SK-N-SH (cell line): ENCODE measurements at regions not wholly inside any gene's neighbourhood (a gene's known extent, or its start where the extent isn't known, plus 50 kb on each side); places are given as distances from the start of the nearest gene placed in this dataset.

Experiments
- CTCF ChIA-PET: fragments of 300-600, 350-600 bp; formaldehyde crosslinking; extraction: SDS; loops from one replicate; lab custom pipeline; 2021; lab: Yijun Ruan, JAX
- POLR2A ChIA-PET: fragments of 350-600 bp; sonication (Branson Sonifier 250); formaldehyde crosslinking; extraction: SDS; loops from one replicate; lab custom pipeline; 2020; ENCODE audit warnings: antibody characterized with exemption, inconsistent platforms; lab: Yijun Ruan, JAX
- DNase-seq: peaks from one replicate; pipeline ENCODE4 v3.0.0; 2012
- H2AFZ ChIP-seq: fragments of 200-600 bp; sonication (generic); 2 replicates; pipeline ENCODE4 v1.8.1; 2016; ENCODE audit warnings: antibody characterized with exemption, mild to moderate bottlenecking, low read depth
- H3F3A ChIP-seq: fragments of 200-600 bp; sonication (generic); replicated peaks from 2 replicates; pipeline ENCODE3; 2016; ENCODE audit warnings: antibody characterized with exemption, mild to moderate bottlenecking; ENCODE audit not compliant: insufficient read depth
- H3K27ac ChIP-seq, 2 experiments: fragments of 200-500 bp in 1 of 2; fragments of 200-600 bp in 1 of 2; sonication (Bioruptor generic) in 1 of 2; sonication (generic), shearing (Covaris generic) in 1 of 2; 2 replicates each; pipeline versions ENCODE4 v1.5.1 to v1.6.1; 2014 to 2016; ENCODE audit warnings: low read depth in 2 of 2, inconsistent platforms in 1 of 2, low read length in 1 of 2, mild to moderate bottlenecking in 1 of 2, mixed read lengths in 1 of 2
- H3K27me3 ChIP-seq: fragments of 200-600 bp; sonication (generic), shearing (Covaris generic); 2 replicates; pipeline ENCODE4 v1.6.1; 2016; ENCODE audit warnings: mixed run types; ENCODE audit not compliant: insufficient read depth
- H3K36me3 ChIP-seq, 2 experiments: fragments of 200-500 bp in 1 of 2; fragments of 200-600 bp in 1 of 2; sonication (Bioruptor generic) in 1 of 2; sonication (generic) in 1 of 2; replicated peaks in 1 of 2; 2 replicates each; pipeline versions ENCODE3 to v1.5.1; 2014 to 2016; ENCODE audit warnings: low read length in 1 of 2, mild to moderate bottlenecking in 1 of 2; ENCODE audit not compliant: insufficient read depth in 2 of 2, control insufficient read depth in 1 of 2
- H3K4me1 ChIP-seq, 2 experiments: fragments of 200-500 bp in 1 of 2; fragments of 200-600 bp in 1 of 2; sonication (Bioruptor generic) in 1 of 2; sonication (generic), shearing (Covaris generic) in 1 of 2; 2 replicates each; pipeline versions ENCODE4 v1.5.1 to v1.6.1; 2014 to 2016; ENCODE audit warnings: low read depth in 1 of 2, low read length in 1 of 2, mixed run types in 1 of 2; ENCODE audit not compliant: insufficient read depth in 2 of 2, control insufficient read depth in 1 of 2
- H3K4me2 ChIP-seq: fragments of 200-600 bp; sonication (generic), shearing (Covaris generic); 2 replicates; pipeline ENCODE4 v1.6.1; 2017; ENCODE audit warnings: mixed run types
- H3K4me3 ChIP-seq, 2 experiments: fragments of 200-500 bp in 1 of 2; fragments of 200-600 bp in 1 of 2; sonication (Bioruptor generic) in 1 of 2; sonication (generic), shearing (Covaris generic) in 1 of 2; 2 replicates each; pipeline versions ENCODE4 v1.5.1 to v1.8.1; 2014 to 2016; ENCODE audit warnings: low read depth in 2 of 2, inconsistent platforms in 1 of 2, low read length in 1 of 2, mild to moderate bottlenecking in 1 of 2, mixed read lengths in 1 of 2, moderate library complexity in 1 of 2
- H3K79me2 ChIP-seq: fragments of 200-600 bp; sonication (generic); 2 replicates; pipeline ENCODE4 v1.8.1; 2017; ENCODE audit warnings: mild to moderate bottlenecking; ENCODE audit not compliant: insufficient read depth
- H3K9ac ChIP-seq: fragments of 200-600 bp; sonication (generic); 2 replicates; pipeline ENCODE4 v1.6.1; 2017; ENCODE audit warnings: mixed run types
- H3K9me2 ChIP-seq: fragments of 200-600 bp; sonication (generic); 2 replicates; pipeline ENCODE4 v1.6.1; 2017; ENCODE audit warnings: mixed run types
- H3K9me3 ChIP-seq: fragments of 200-600 bp; sonication (generic); 2 replicates; pipeline ENCODE4 v1.6.1; 2017; ENCODE audit warnings: mixed run types, mild to moderate bottlenecking, moderate library complexity
- H4K20me1 ChIP-seq: fragments of 200-600 bp; sonication (generic); 2 replicates; pipeline ENCODE4 v1.6.1; 2017; ENCODE audit warnings: mild to moderate bottlenecking, mixed run types; ENCODE audit not compliant: insufficient read depth
- CHD2 ChIP-seq: fragments of 150-350 bp; IDR thresholded peaks from 2 replicates; pipeline ENCODE4 v1.6.1; 2018; ENCODE audit warnings: low read length; ENCODE audit not compliant: partially characterized antibody
- ELF1 ChIP-seq: IDR thresholded peaks from 2 replicates; pipeline ENCODE4 v1.4.0; 2012
- EP300 ChIP-seq, 2 experiments: IDR thresholded peaks; 2 replicates each; pipeline versions ENCODE4 v1.4.0 to v1.6.1; 2012; ENCODE audit warnings: borderline replicate concordance in 1 of 2, low read depth in 1 of 2, low read length in 1 of 2
- EZH2phosphoT487 ChIP-seq: fragments of 200-600 bp; sonication (generic); IDR thresholded peaks from 2 replicates; pipeline ENCODE4 v1.6.1; 2017; ENCODE audit warnings: low read depth, mixed run types, mild to moderate bottlenecking, antibody characterized with exemption, moderate library complexity, borderline replicate concordance
- FOSL2 ChIP-seq: IDR thresholded peaks from 2 replicates; pipeline ENCODE4 v1.4.0; 2012; ENCODE audit warnings: low read depth, mild to moderate bottlenecking, moderate library complexity, borderline replicate concordance
- FOXJ3 ChIP-seq: sonication (generic); formaldehyde crosslinking; IDR thresholded peaks from 2 replicates; pipeline ENCODE4 v1.5.1; 2020; ENCODE audit warnings: mild to moderate bottlenecking, missing genetic modification reagents
- FOXM1 ChIP-seq: IDR thresholded peaks from 2 replicates; pipeline ENCODE4 v1.4.0; 2012; ENCODE audit warnings: low read depth, mild to moderate bottlenecking
- IRF3 ChIP-seq: fragments of 150-350 bp; IDR thresholded peaks from 2 replicates; pipeline ENCODE4 v1.6.1; 2016; ENCODE audit warnings: mild to moderate bottlenecking, low read depth, low read length
- JUND ChIP-seq: IDR thresholded peaks from 2 replicates; pipeline ENCODE4 v1.4.0; 2012
- MAX ChIP-seq: IDR thresholded peaks from 2 replicates; pipeline ENCODE4 v1.4.0; 2012; ENCODE audit warnings: low read depth
- NRF1 ChIP-seq: IDR thresholded peaks from 2 replicates; pipeline ENCODE4 v1.6.1; 2012; ENCODE audit warnings: low read depth, mild to moderate bottlenecking, low read length
- PBX3 ChIP-seq: IDR thresholded peaks from 2 replicates; pipeline ENCODE4; 2012
- RAD21 ChIP-seq: IDR thresholded peaks from 2 replicates; pipeline ENCODE4 v1.6.1; 2012; ENCODE audit warnings: mild to moderate bottlenecking, low read length
- REST ChIP-seq: IDR thresholded peaks from 2 replicates; pipeline ENCODE4 v1.6.1; 2012; ENCODE audit warnings: mild to moderate bottlenecking, low read depth, low read length, moderate library complexity
- RFX5 ChIP-seq: IDR thresholded peaks from 2 replicates; pipeline ENCODE4 v1.6.1; 2012; ENCODE audit warnings: mild to moderate bottlenecking, improper control_type of control experiment, low read length
- RXRA ChIP-seq: IDR thresholded peaks from 2 replicates; pipeline ENCODE4 v1.4.0; 2012; ENCODE audit warnings: low read depth, mild to moderate bottlenecking, borderline replicate concordance
- SMC3 ChIP-seq: IDR thresholded peaks from 2 replicates; pipeline ENCODE4 v1.6.1; 2012; ENCODE audit warnings: low read depth, low read length, improper control_type of control experiment
- TAF1 ChIP-seq: IDR thresholded peaks from 2 replicates; pipeline ENCODE4 v1.6.1; 2012; ENCODE audit warnings: low read depth, mild to moderate bottlenecking, low read length, moderate library complexity, borderline replicate concordance
- TCF12 ChIP-seq: IDR thresholded peaks from 2 replicates; pipeline ENCODE4 v1.4.0; 2012
- TEAD4 ChIP-seq: IDR thresholded peaks from 2 replicates; pipeline ENCODE4 v1.4.0; 2012; ENCODE audit warnings: mild to moderate bottlenecking, borderline replicate concordance; ENCODE audit not compliant: insufficient read depth
- USF1 ChIP-seq: IDR thresholded peaks from 2 replicates; pipeline ENCODE4 v1.4.0; 2012; ENCODE audit warnings: low read depth, borderline replicate concordance
- USF2 ChIP-seq: fragments of 150-350 bp; IDR thresholded peaks from 2 replicates; pipeline ENCODE4 v1.6.1; 2017; ENCODE audit warnings: antibody characterized with exemption, low read length, low read depth, borderline replicate concordance
- YY1 ChIP-seq: IDR thresholded peaks from 2 replicates; pipeline ENCODE4 v1.4.0; 2012; ENCODE audit warnings: low read depth, mild to moderate bottlenecking
- WGBS: methylation state at CpG from one replicate; pipeline ENCODE4 v1.1.6; 2017; ENCODE audit warnings: low lambda C conversion rate; 5-methylcytosine and 5-hydroxymethylcytosine counted together

GRCh38 chr4:45939056-45939455, 184.8 kb downstream of the GABRG1 start:
- Histone ChIP-seq H3K27me3 (no peaks in the 10 kb centered on the region), H3K9ac (no peak overlapping the region), H2AFZ (no peak overlapping the region), H3K4me2 (no peak overlapping the region), H3K9me2 (no peaks in the 10 kb centered on the region), H3K79me2 (no peaks in the 10 kb centered on the region), H4K20me1 (no peaks in the 10 kb centered on the region), H3K27ac (no peak overlapping the region), H3K4me1 (no peaks in the 10 kb centered on the region), H3K9me3 (no peaks in the 10 kb centered on the region), H3K36me3 (no peaks in the 10 kb centered on the region), H3F3A (no peaks in the 10 kb centered on the region), H3K4me3 (no peak overlapping the region)
- ChIA-PET CTCF (no interaction called here), POLR2A (no interaction called here)
- TF ChIP-seq CHD2 (no peak), YY1 (no peak), RAD21 (no peak), REST (no peak), TEAD4 (no peak), PBX3 (no peak), FOXM1 (no peak), TCF12 (no peak), ELF1 (no peak), FOSL2 (no peak), RFX5 (no peak), EP300 (IDR thresholded peaks at IDR 0.05; ENCODE audit: borderline replicate concordance in 1 of 2, low read depth in 1 of 2, low read length in 1 of 2) (no peak), RXRA (no peak), FOXJ3 (CRISPR knock-in tag) (no peak)
- no peak for DNase-seq

- POLR2A ChIA-PET: no interaction called here
- WGBS: 3% methylated on average over 1 of the region's 1 CpG
- TF ChIP-seq NRF1: no peak
- TF ChIP-seq IRF3: no peak
- TF ChIP-seq USF2: no peak
- TF ChIP-seq ELF1: no peak
- TF ChIP-seq EZH2phosphoT487: no peak
- TF ChIP-seq FOXJ3 (CRISPR knock-in tag): no peak
- no peak for TF ChIP-seq USF1
- TF ChIP-seq SMC3: no peak
- TF ChIP-seq MAX: no peak
- TF ChIP-seq RFX5: no peak
- TF ChIP-seq YY1: no peak
- no peak for TF ChIP-seq TCF12
- no peak for TF ChIP-seq JUND
- no peak for TF ChIP-seq TAF1
Observed at GRCh38 chr4:45931154-45931553, 192.7 kb downstream of the GABRG1 start.

More at GRCh38 chr4:45931154-45931553, 192.7 kb downstream of the GABRG1 start:
- CTCF ChIA-PET: no interaction called here
- Histone ChIP-seq H3K79me2 (no peaks in the 10 kb centered on the region), H3K9ac (no peak overlapping the region), H3F3A (no peaks in the 10 kb centered on the region), H3K4me2 (no peak overlapping the region), H3K9me3 (no peaks in the 10 kb centered on the region), H3K4me1 (no peaks in the 10 kb centered on the region), H3K4me3 (no peak overlapping the region), H3K27me3 (no peaks in the 10 kb centered on the region), H3K9me2 (no peaks in the 10 kb centered on the region), H3K36me3 (no peaks in the 10 kb centered on the region), H2AFZ (no peak overlapping the region), H3K27ac (no peak overlapping the region), H4K20me1 (no peaks in the 10 kb centered on the region)
- DNase-seq: no peak
